CD4-positive, alpha-beta memory T cell (primary cell): ENCODE measurements at regions not wholly inside any gene's neighbourhood (a gene's known extent, or its start where the extent isn't known, plus 50 kb on each side); places are given as distances from the start of the nearest gene placed in this dataset.
"Not testable (repeated sequence)": the region's sequence is repeated elsewhere in the genome, so short reads cannot be mapped to it uniquely, and the experiment has no call there.

ENCODE experiments used
- CTCF ChIA-PET: fragments of 350-600 bp; sonication (Branson Sonifier 250); formaldehyde crosslinking; loops from one replicate; lab custom pipeline; 2021; ENCODE audit warnings: inconsistent platforms; ENCODE audit not compliant: partially characterized antibody; lab: Charles Lee
- POLR2A ChIA-PET: fragments of 350-600 bp; sonication (Branson Sonifier 250); formaldehyde crosslinking; loops from one replicate; lab custom pipeline; 2021; ENCODE audit not compliant: partially characterized antibody; lab: Charles Lee
- DNase-seq, 5 donors: peaks; one replicate each; pipeline versions ENCODE4 v3.0.0 to v3.0.0-alpha.2; 2020 to 2022; ENCODE audit warnings: mixed read lengths in 1 of 5
- H3K27ac ChIP-seq: one replicate; pipeline ENCODE4 v1.7.0; 2013; ENCODE audit warnings: low read depth, low read length
- H3K27me3 ChIP-seq: 2 replicates; pipeline ENCODE4 v1.7.0; 2013; ENCODE audit warnings: mild to moderate bottlenecking, low read length, moderate library complexity; ENCODE audit not compliant: insufficient read depth
- H3K36me3 ChIP-seq: 2 replicates; pipeline ENCODE4 v1.7.0; 2013; ENCODE audit warnings: mild to moderate bottlenecking, low read length, moderate library complexity; ENCODE audit not compliant: insufficient read depth
- H3K4me1 ChIP-seq: 2 replicates; pipeline ENCODE4 v1.7.0; 2013; ENCODE audit warnings: mild to moderate bottlenecking, low read length, moderate library complexity; ENCODE audit not compliant: insufficient read depth
- H3K4me3 ChIP-seq, 2 donors: one replicate each; pipeline ENCODE4 v1.7.0; 2013; ENCODE audit warnings: low read length in 2 of 2, mild to moderate bottlenecking in 1 of 2
- H3K9me3 ChIP-seq, 2 donors: one replicate each; pipeline ENCODE4 v1.7.0; 2013; ENCODE audit warnings: low read length in 2 of 2, control low read depth in 1 of 2; ENCODE audit not compliant: control insufficient read depth in 1 of 2
- H3K27ac Mint-ChIP-seq, 7 donors: one replicate each; pipeline ENCODE4 v1.8.0; 2020 to 2021; ENCODE audit warnings: mixed read lengths in 7 of 7, mild to moderate bottlenecking in 6 of 7, inconsistent platforms in 3 of 7, moderate library complexity in 3 of 7
- H3K27me3 Mint-ChIP-seq, 2 donors: one replicate each; pipeline ENCODE4 v1.8.0; 2020 to 2021; ENCODE audit warnings: mixed read lengths in 2 of 2
- H3K36me3 Mint-ChIP-seq, 2 donors: one replicate each; pipeline ENCODE4 v1.8.0; 2020 to 2021; ENCODE audit warnings: mixed read lengths in 2 of 2, inconsistent platforms in 1 of 2, mild to moderate bottlenecking in 1 of 2
- H3K4me1 Mint-ChIP-seq, 4 donors: one replicate each; pipeline ENCODE4 v1.8.0; 2020 to 2021; ENCODE audit warnings: mixed read lengths in 4 of 4, mild to moderate bottlenecking in 1 of 4
- H3K4me3 Mint-ChIP-seq, 8 donors: one replicate each; pipeline ENCODE4 v1.8.0; 2020 to 2021; ENCODE audit warnings: mixed read lengths in 8 of 8, mild to moderate bottlenecking in 7 of 8, moderate library complexity in 6 of 8, inconsistent platforms in 3 of 8
- H3K9me3 Mint-ChIP-seq, 8 donors: one replicate each; pipeline ENCODE4 v1.8.0; 2020 to 2021; ENCODE audit warnings: mixed read lengths in 8 of 8, mild to moderate bottlenecking in 5 of 8, inconsistent platforms in 3 of 8, moderate library complexity in 1 of 8
- intact Hi-C: fragments of 100-400 bp; cut with micrococcal nuclease; formaldehyde crosslinking; loops from one replicate; pipeline ENCODE4 v1.15.1; 2023

- Histone ChIP-seq H3K27ac (no peak overlapping the region), H3K27me3 (no peaks in the 10 kb centered on the region), H3K4me1 (no peaks in the 10 kb centered on the region), H3K36me3 (no peaks in the 10 kb centered on the region), H3K4me3 (no peak overlapping the region), H3K9me3 (no peaks in the 10 kb centered on the region)
- Mint-ChIP-seq H3K9me3 (peaks cover 0 to 8% (median 2%) of the 10 kb centered on the region in 8 donors), H3K4me1 (no peaks in the 10 kb centered on the region), H3K27me3 (no peaks in the 10 kb centered on the region), H3K36me3 (no peaks in the 10 kb centered on the region), H3K4me3 (no peak overlapping the region), H3K27ac (no peak overlapping the region)
- DNase-seq, result no peak
- CTCF ChIA-PET, result interaction anchor here (1.1 kb wide), 1 partner anchor 10 kb away, joined by 3 read pairs; no protein-coding TSS in a partner anchor
- intact Hi-C loops, result no loop called here
- POLR2A ChIA-PET, result no interaction called here
Measured at GRCh38 chr7:124113045-124113444, 80.2 kb upstream of the TMEM229A start.

DNA sequence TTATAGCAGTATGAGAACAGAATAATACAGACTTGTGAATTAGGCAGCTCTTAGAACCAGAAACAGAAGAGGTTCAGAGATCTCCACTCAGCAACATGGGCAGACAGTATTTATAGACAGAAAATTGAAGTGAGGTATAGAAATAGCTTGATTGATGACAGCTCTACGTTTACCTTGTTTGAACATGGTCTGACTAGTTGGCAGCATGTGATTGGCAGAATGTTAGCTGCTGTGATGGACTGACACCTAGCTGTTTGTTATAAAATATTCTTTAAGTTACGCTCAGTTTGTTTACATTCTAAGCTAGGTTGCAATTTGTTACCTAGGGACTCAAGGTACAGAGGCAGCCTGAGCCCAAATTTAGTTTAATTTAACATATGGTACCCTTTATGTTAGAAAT lies 73.7 kb upstream of the TMEM229A start:
- ChIA-PET POLR2A (no interaction called here), CTCF (no interaction called here)
- Mint-ChIP-seq H3K27me3 (peaks cover 0 to 2% of the 10 kb centered on the region in 2 donors), H3K27ac (no peak overlapping the region), H3K4me3 (no peak overlapping the region), H3K9me3 (peaks cover 0 to 18% (median 8%) of the 10 kb centered on the region in 8 donors), H3K36me3 (no peaks in the 10 kb centered on the region), H3K4me1 (no peaks in the 10 kb centered on the region)
- Histone ChIP-seq H3K9me3 (no peaks in the 10 kb centered on the region), H3K27me3 (no peaks in the 10 kb centered on the region), H3K27ac (no peak overlapping the region), H3K4me1 (no peaks in the 10 kb centered on the region), H3K36me3 (no peaks in the 10 kb centered on the region), H3K4me3 (no peak overlapping the region)
- DNase-seq, result no peak
- intact Hi-C loops, result no loop called here

DNA sequence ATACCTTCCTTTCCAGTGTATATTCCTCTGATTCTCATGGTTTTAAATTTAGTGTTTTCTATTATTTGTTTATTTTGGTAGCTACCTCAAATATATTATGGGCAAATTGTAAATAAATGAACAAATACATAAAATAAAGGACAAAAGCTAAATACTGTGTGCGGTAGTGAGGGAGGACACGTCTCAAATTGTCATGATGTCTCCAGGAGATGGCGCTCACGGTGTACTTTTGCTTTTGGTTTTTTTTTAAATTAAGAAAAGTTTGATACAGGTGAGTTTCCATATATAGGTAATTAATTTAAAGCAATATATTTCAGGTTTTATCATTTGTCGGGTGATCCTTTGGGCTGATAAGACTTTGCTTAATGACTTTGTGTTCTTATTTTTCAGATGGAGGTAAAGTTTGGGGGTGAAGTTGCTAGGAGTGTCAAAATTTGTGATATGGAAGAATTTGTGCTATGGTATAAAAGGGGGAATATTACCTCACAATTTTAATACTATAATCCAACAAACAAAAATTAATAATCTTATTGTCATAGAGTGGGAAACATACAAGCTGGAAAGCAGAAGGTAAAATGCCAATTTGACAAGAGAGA lies 68.4 kb upstream of the TMEM229A start:
- no peaks in the 10 kb centered on the region for H3K27me3 Mint-ChIP-seq
- H3K27ac Mint-ChIP-seq, result no peak overlapping the region
- intact Hi-C loops, result no loop called here
- no peaks in the 10 kb centered on the region for H3K4me1 Mint-ChIP-seq
- no peaks in the 10 kb centered on the region for H3K4me1 ChIP-seq
- ChIA-PET CTCF (no interaction called here), POLR2A (no interaction called here)
- no peak overlapping the region for H3K4me3 Mint-ChIP-seq
- no peak for DNase-seq
- no peaks in the 10 kb centered on the region for H3K9me3 ChIP-seq
- no peak overlapping the region for H3K27ac ChIP-seq
- H3K9me3 Mint-ChIP-seq, result peaks cover 0 to 23% (median 10%) of the 10 kb centered on the region in 8 donors
- H3K4me3 ChIP-seq, result no peak overlapping the region
- H3K36me3 ChIP-seq, result no peaks in the 10 kb centered on the region
- no peaks in the 10 kb centered on the region for H3K27me3 ChIP-seq
- H3K36me3 Mint-ChIP-seq, result no peaks in the 10 kb centered on the region

DNA sequence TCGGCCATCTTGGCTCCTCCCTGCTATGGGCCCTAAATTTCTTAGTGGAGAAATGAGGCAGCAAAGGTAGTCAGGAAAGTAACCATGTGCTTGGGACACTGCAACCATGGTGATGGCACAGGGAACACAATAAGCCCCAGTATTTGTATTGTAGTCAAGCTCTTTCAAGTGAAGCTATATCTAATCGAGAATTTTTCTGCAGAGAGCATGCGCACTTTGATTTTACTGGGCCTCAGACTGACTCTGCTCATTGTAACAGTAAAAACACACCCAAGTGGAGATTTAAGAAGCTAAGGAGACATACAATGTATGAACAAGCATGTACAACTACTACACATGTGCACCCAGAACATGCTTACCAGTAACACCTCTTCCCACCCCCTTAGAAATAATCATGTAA lies 67.3 kb upstream of the TMEM229A start:
- Histone ChIP-seq H3K9me3 (no peaks in the 10 kb centered on the region), H3K4me1 (no peaks in the 10 kb centered on the region), H3K27me3 (no peaks in the 10 kb centered on the region), H3K36me3 (no peaks in the 10 kb centered on the region), H3K4me3 (no peak overlapping the region), H3K27ac (no peak overlapping the region)
- H3K36me3 Mint-ChIP-seq, result no peaks in the 10 kb centered on the region
- ChIA-PET CTCF (no interaction called here), POLR2A (no interaction called here)
- H3K27ac Mint-ChIP-seq, result no peak overlapping the region
- no peak overlapping the region for H3K4me3 Mint-ChIP-seq
- intact Hi-C loops, result no loop called here
- DNase-seq, result no peak
- peaks cover 0 to 23% (median 10%) of the 10 kb centered on the region in 8 donors for H3K9me3 Mint-ChIP-seq
- no peaks in the 10 kb centered on the region for H3K4me1 Mint-ChIP-seq
- no peaks in the 10 kb centered on the region for H3K27me3 Mint-ChIP-seq

DNA sequence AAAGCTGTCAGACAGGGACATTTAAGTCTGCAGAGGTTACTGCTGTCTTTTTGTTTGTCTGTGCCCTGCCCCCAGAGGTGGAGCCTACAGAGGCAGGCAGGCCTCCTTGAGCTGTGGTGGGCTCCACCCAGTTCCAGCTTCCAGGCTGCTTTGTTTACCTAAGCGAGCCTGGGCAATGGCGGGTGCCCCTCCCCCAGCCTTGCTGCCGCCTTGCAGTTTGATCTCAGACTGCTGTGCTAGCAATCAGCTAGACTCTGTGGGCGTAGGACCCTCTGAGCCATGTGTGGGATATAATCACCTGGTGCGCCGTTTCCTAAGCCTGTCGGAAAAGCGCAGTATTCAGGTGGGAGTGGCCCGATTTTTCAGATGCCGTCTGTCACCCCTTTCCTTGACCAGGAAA lies 66.7 kb upstream of the TMEM229A start:
- H3K36me3 ChIP-seq, H3K4me1 Mint-ChIP-seq, H3K27ac ChIP-seq, H3K36me3 Mint-ChIP-seq, H3K4me3 ChIP-seq, H3K27ac Mint-ChIP-seq, H3K4me1 ChIP-seq, H3K4me3 Mint-ChIP-seq, DNase-seq, H3K9me3 ChIP-seq, CTCF ChIA-PET, intact Hi-C loops, H3K27me3 ChIP-seq, POLR2A ChIA-PET, H3K27me3 Mint-ChIP-seq: not testable (repeated sequence)
- H3K9me3 Mint-ChIP-seq, result peaks cover 0 to 18% (median 10%) of the 10 kb centered on the region in 8 donors

DNA sequence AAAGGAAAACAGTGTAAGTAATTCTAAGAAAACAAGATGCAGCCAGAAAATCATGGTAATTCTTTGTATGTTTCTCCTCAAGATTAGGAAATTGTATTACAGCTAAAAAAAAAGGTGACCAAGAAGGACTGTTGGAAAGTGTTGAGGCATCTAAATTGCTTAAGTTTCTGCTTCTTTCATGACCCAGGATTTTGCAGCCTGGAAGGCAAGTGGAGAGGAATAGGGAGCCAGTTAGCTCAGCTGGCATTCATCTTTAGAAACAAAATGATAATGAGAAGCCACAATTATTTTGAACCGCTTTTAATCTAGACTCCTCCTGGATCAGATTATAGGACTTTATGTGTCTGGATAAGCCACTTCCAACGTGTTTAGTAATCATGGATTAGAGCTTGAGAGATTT lies 56.8 kb upstream of the TMEM229A start:
- Mint-ChIP-seq H3K36me3 (no peaks in the 10 kb centered on the region), H3K4me1 (no peaks in the 10 kb centered on the region), H3K9me3 (peaks cover 0 to 3% (median 0%) of the 10 kb centered on the region in 8 donors), H3K27ac (no peak overlapping the region), H3K4me3 (no peak overlapping the region), H3K27me3 (no peaks in the 10 kb centered on the region)
- H3K4me1 ChIP-seq, result no peaks in the 10 kb centered on the region
- no peaks in the 10 kb centered on the region for H3K9me3 ChIP-seq
- no peaks in the 10 kb centered on the region for H3K36me3 ChIP-seq
- intact Hi-C loops, result no loop called here
- DNase-seq, result no peak
- CTCF ChIA-PET, result no interaction called here
- POLR2A ChIA-PET, result no interaction called here
- no peak overlapping the region for H3K4me3 ChIP-seq
- no peak overlapping the region for H3K27ac ChIP-seq
- no peaks in the 10 kb centered on the region for H3K27me3 ChIP-seq

DNA sequence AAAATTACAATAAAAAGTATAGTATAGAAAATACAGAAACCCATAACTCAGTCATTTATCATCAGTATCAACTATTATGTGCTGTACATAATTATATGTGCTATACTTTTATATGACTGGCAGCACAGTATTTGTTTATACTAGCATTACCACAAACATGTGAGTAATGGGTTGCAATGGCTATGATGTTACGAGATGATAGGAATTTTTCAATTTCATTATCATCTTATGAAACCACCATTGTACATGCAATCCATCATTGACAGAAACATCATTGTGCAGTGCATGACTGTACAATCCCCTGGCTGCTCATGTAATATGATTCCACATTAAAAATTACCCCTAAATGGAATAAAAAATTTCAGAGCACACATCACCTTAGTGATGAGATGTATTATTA lies 55.7 kb upstream of the TMEM229A start:
- ChIA-PET POLR2A (no interaction called here), CTCF (no interaction called here)
- H3K27ac Mint-ChIP-seq, result no peak overlapping the region
- H3K4me3 Mint-ChIP-seq, result no peak overlapping the region
- intact Hi-C loops, result no loop called here
- H3K27me3 Mint-ChIP-seq, result no peaks in the 10 kb centered on the region
- no peaks in the 10 kb centered on the region for H3K36me3 Mint-ChIP-seq
- no peaks in the 10 kb centered on the region for H3K9me3 ChIP-seq
- no peaks in the 10 kb centered on the region for H3K4me1 Mint-ChIP-seq
- no peaks in the 10 kb centered on the region for H3K4me1 ChIP-seq
- no peak for DNase-seq
- H3K4me3 ChIP-seq, result no peak overlapping the region
- peaks cover 0 to 4% (median 0%) of the 10 kb centered on the region in 8 donors for H3K9me3 Mint-ChIP-seq
- no peaks in the 10 kb centered on the region for H3K27me3 ChIP-seq
- no peaks in the 10 kb centered on the region for H3K36me3 ChIP-seq
- no peak overlapping the region for H3K27ac ChIP-seq

DNA sequence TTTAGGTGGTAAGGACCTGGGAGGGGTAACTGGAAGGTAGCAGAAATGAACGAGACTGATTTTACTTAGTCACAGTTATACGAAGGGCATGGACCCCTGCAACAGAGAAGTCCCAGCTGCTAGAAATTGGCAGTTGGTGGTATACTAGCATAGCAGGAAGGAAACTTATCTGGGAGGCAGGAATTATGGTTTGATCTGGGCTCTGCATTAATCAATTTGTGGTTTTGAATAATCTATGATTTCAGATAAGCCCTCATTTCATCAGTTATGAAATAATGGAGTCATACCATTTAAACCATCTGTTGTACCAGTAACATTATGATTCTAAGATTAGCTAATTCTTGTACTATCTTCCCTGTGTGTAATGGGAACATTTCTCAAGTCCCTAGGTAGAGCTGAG lies 54.0 kb upstream of the TMEM229A start:
- Histone ChIP-seq H3K9me3 (no peaks in the 10 kb centered on the region), H3K36me3 (no peaks in the 10 kb centered on the region), H3K27me3 (no peaks in the 10 kb centered on the region), H3K4me1 (no peaks in the 10 kb centered on the region), H3K4me3 (no peak overlapping the region), H3K27ac (no peak overlapping the region)
- H3K9me3 Mint-ChIP-seq, result peaks cover 0 to 7% (median 3%) of the 10 kb centered on the region in 8 donors
- intact Hi-C loops, result no loop called here
- no peak for DNase-seq
- H3K27ac Mint-ChIP-seq, result no peak overlapping the region
- H3K4me3 Mint-ChIP-seq, result no peak overlapping the region
- CTCF ChIA-PET, result no interaction called here
- POLR2A ChIA-PET, result no interaction called here
- H3K27me3 Mint-ChIP-seq, result no peaks in the 10 kb centered on the region
- no peaks in the 10 kb centered on the region for H3K36me3 Mint-ChIP-seq
- no peaks in the 10 kb centered on the region for H3K4me1 Mint-ChIP-seq
